NCI-H2107 (cell line): ENCODE measurements at regions not wholly inside any gene's neighbourhood (a gene's known extent, or its start where the extent isn't known, plus 50 kb on each side); places are given as distances from the start of the nearest gene placed in this dataset.
A peak's percentile ranks its signal among the peaks of the same experiment; 100 is the strongest.

Source experiments
- DNase-seq: peaks from one replicate; lab custom pipeline; 2025; lab: John Stamatoyannopoulos, UW

- no peak for DNase-seq
Observed at GRCh38 chr14:42778984-42779383, 1172.3 kb downstream of the LRFN5 start.

- no peak for DNase-seq
Observed at GRCh38 chr14:42750771-42751170, 1144.1 kb downstream of the LRFN5 start.

GRCh38 chr14:42742084-42742483 lies 1135.4 kb downstream of the LRFN5 start:
- DNase-seq = no peak

GRCh38 chr14:42736408-42736807 lies 1129.7 kb downstream of the LRFN5 start:
- no peak for DNase-seq

GRCh38 chr14:42734041-42734440 lies 1127.4 kb downstream of the LRFN5 start:
- no peak for DNase-seq

GRCh38 chr14:42732005-42732404 lies 1125.3 kb downstream of the LRFN5 start:
- no peak for DNase-seq

GRCh38 chr14:42731480-42731879 lies 1124.8 kb downstream of the LRFN5 start:
- DNase-seq = no peak

- no peak for DNase-seq
Observed at GRCh38 chr14:42729681-42730080, 1123.0 kb downstream of the LRFN5 start.

GRCh38 chr14:42719391-42719790 lies 1112.7 kb downstream of the LRFN5 start:
- DNase-seq = peak; percentile 93

- DNase-seq = no peak
Observed at GRCh38 chr14:42715316-42715715, 1108.6 kb downstream of the LRFN5 start.

- no peak for DNase-seq
Observed at GRCh38 chr14:42710071-42710470, 1103.4 kb downstream of the LRFN5 start.

- DNase-seq = no peak
Observed at GRCh38 chr14:42703501-42703900, 1096.8 kb downstream of the LRFN5 start.

- DNase-seq = no peak
Observed at GRCh38 chr14:42687421-42687820, 1080.7 kb downstream of the LRFN5 start.

- no peak for DNase-seq
Observed at GRCh38 chr14:42683707-42684106, 1077.0 kb downstream of the LRFN5 start.

- DNase-seq = no peak
Observed at GRCh38 chr14:42676636-42677035, 1070.0 kb downstream of the LRFN5 start.

GRCh38 chr14:42673963-42674362 lies 1067.3 kb downstream of the LRFN5 start:
- no peak for DNase-seq

- DNase-seq = no peak
Observed at GRCh38 chr14:42671636-42672035, 1065.0 kb downstream of the LRFN5 start.

- DNase-seq = no peak
Observed at GRCh38 chr14:42665083-42665482, 1058.4 kb downstream of the LRFN5 start.

GRCh38 chr14:42664190-42664589 lies 1057.5 kb downstream of the LRFN5 start:
- DNase-seq = no peak

GRCh38 chr14:42654707-42655106 lies 1048.0 kb downstream of the LRFN5 start:
- DNase-seq = no peak

GRCh38 chr14:42642787-42643186 lies 1036.1 kb downstream of the LRFN5 start:
- DNase-seq = no peak

- no peak for DNase-seq
Observed at GRCh38 chr14:42633504-42634095, 1026.9 kb downstream of the LRFN5 start.

GRCh38 chr14:42629553-42629952 lies 1022.9 kb downstream of the LRFN5 start:
- DNase-seq = no peak

- DNase-seq = no peak
Observed at GRCh38 chr14:42628602-42629001, 1021.9 kb downstream of the LRFN5 start.

GRCh38 chr14:42626986-42627385 lies 1020.3 kb downstream of the LRFN5 start:
- no peak for DNase-seq
